ENCODE measurements at regions not wholly inside any gene's neighbourhood (a gene's known extent, or its start where the extent isn't known, plus 50 kb on each side); places are given as distances from the start of the nearest gene placed in this dataset.

- no peaks in the 10 kb centered on the region for H3K9me3 ChIP-seq (ENCODE audit: control insufficient read depth in 1 of 2, low read length in 2 of 2)
- H3K27me3 ChIP-seq (ENCODE audit: control insufficient read depth in 1 of 2, insufficient read depth in 2 of 2, low read length in 2 of 2): no peaks in the 10 kb centered on the region
- no peaks in the 10 kb centered on the region for H3K4me1 ChIP-seq (ENCODE audit: control insufficient read depth in 1 of 2, insufficient read depth in 2 of 2, low read length in 2 of 2)
- no peak overlapping the region for H3K27ac ChIP-seq (ENCODE audit: low read depth, low read length)
- H3K4me3 ChIP-seq (ENCODE audit: low read depth in 1 of 2, low read length in 2 of 2): no peak overlapping the region
- H3K9ac ChIP-seq (ENCODE audit: low read depth in 1 of 2, low read length in 2 of 2): no peak overlapping the region
- no peaks in the 10 kb centered on the region for H3K36me3 ChIP-seq (ENCODE audit: control insufficient read depth in 1 of 2, insufficient read depth in 2 of 2, low read length in 2 of 2)
These were observed 458.5 kb downstream of the MED13L start for GRCh38 chr12:115818973-115819372.

- Histone ChIP-seq H3K4me3 (ENCODE audit: low read depth in 1 of 2, low read length in 2 of 2) (no peak overlapping the region), H3K9ac (ENCODE audit: low read depth in 1 of 2, low read length in 2 of 2) (no peak overlapping the region), H3K36me3 (ENCODE audit: control insufficient read depth in 1 of 2, insufficient read depth in 2 of 2, low read length in 2 of 2) (no peaks in the 10 kb centered on the region), H3K9me3 (ENCODE audit: control insufficient read depth in 1 of 2, low read length in 2 of 2) (no peaks in the 10 kb centered on the region), H3K4me1 (ENCODE audit: control insufficient read depth in 1 of 2, insufficient read depth in 2 of 2, low read length in 2 of 2) (no peaks in the 10 kb centered on the region), H3K27me3 (ENCODE audit: control insufficient read depth in 1 of 2, insufficient read depth in 2 of 2, low read length in 2 of 2) (no peaks in the 10 kb centered on the region), H3K27ac (ENCODE audit: low read depth, low read length) (no peak overlapping the region)
These were observed 460.1 kb downstream of the MED13L start for GRCh38 chr12:115817389-115817788.

- Histone ChIP-seq H3K4me3 (ENCODE audit: low read depth in 1 of 2, low read length in 2 of 2) (no peak overlapping the region), H3K9ac (ENCODE audit: low read depth in 1 of 2, low read length in 2 of 2) (no peak overlapping the region), H3K4me1 (ENCODE audit: control insufficient read depth in 1 of 2, insufficient read depth in 2 of 2, low read length in 2 of 2) (peaks cover 0 to 2% of the 10 kb centered on the region in 2 donors), H3K27ac (ENCODE audit: low read depth, low read length) (no peak overlapping the region), H3K9me3 (ENCODE audit: control insufficient read depth in 1 of 2, low read length in 2 of 2) (peaks cover 0 to 6% of the 10 kb centered on the region in 2 donors), H3K36me3 (ENCODE audit: control insufficient read depth in 1 of 2, insufficient read depth in 2 of 2, low read length in 2 of 2) (no peaks in the 10 kb centered on the region), H3K27me3 (ENCODE audit: control insufficient read depth in 1 of 2, insufficient read depth in 2 of 2, low read length in 2 of 2) (no peaks in the 10 kb centered on the region)
These were observed 461.6 kb downstream of the MED13L start for GRCh38 chr12:115815924-115816323.

GRCh38 chr12:115813256-115813655, 464.2 kb downstream of the MED13L start:
- H3K9me3 ChIP-seq (ENCODE audit: control insufficient read depth in 1 of 2, low read length in 2 of 2): peaks cover 0 to 6% of the 10 kb centered on the region in 2 donors
- H3K27me3 ChIP-seq (ENCODE audit: control insufficient read depth in 1 of 2, insufficient read depth in 2 of 2, low read length in 2 of 2): no peaks in the 10 kb centered on the region
- H3K27ac ChIP-seq (ENCODE audit: low read depth, low read length): no peak overlapping the region
- H3K9ac ChIP-seq (ENCODE audit: low read depth in 1 of 2, low read length in 2 of 2): no peak overlapping the region
- no peaks in the 10 kb centered on the region for H3K36me3 ChIP-seq (ENCODE audit: control insufficient read depth in 1 of 2, insufficient read depth in 2 of 2, low read length in 2 of 2)
- peaks cover 11 to 13% of the 10 kb centered on the region in 2 donors for H3K4me1 ChIP-seq (ENCODE audit: control insufficient read depth in 1 of 2, insufficient read depth in 2 of 2, low read length in 2 of 2)
- H3K4me3 ChIP-seq (ENCODE audit: low read depth in 1 of 2, low read length in 2 of 2): no peak overlapping the region

- H3K9me3 ChIP-seq (ENCODE audit: control insufficient read depth in 1 of 2, low read length in 2 of 2): peaks cover 0 to 6% of the 10 kb centered on the region in 2 donors
- H3K27me3 ChIP-seq (ENCODE audit: control insufficient read depth in 1 of 2, insufficient read depth in 2 of 2, low read length in 2 of 2): no peaks in the 10 kb centered on the region
- H3K9ac ChIP-seq (ENCODE audit: low read depth in 1 of 2, low read length in 2 of 2): no peak overlapping the region
- H3K27ac ChIP-seq (ENCODE audit: low read depth, low read length): no peak overlapping the region
- H3K4me1 ChIP-seq (ENCODE audit: control insufficient read depth in 1 of 2, insufficient read depth in 2 of 2, low read length in 2 of 2): peaks cover 11 to 13% of the 10 kb centered on the region in 2 donors
- H3K4me3 ChIP-seq (ENCODE audit: low read depth in 1 of 2, low read length in 2 of 2): no peak overlapping the region
- no peaks in the 10 kb centered on the region for H3K36me3 ChIP-seq (ENCODE audit: control insufficient read depth in 1 of 2, insufficient read depth in 2 of 2, low read length in 2 of 2)
These were observed 465.6 kb downstream of the MED13L start for GRCh38 chr12:115811929-115812328.

GRCh38 chr12:115811045-115811444, 466.4 kb downstream of the MED13L start:
- no peak overlapping the region for H3K9ac ChIP-seq (ENCODE audit: low read depth in 1 of 2, low read length in 2 of 2)
- no peaks in the 10 kb centered on the region for H3K27me3 ChIP-seq (ENCODE audit: control insufficient read depth in 1 of 2, insufficient read depth in 2 of 2, low read length in 2 of 2)
- peaks cover 11 to 13% of the 10 kb centered on the region in 2 donors for H3K4me1 ChIP-seq (ENCODE audit: control insufficient read depth in 1 of 2, insufficient read depth in 2 of 2, low read length in 2 of 2)
- no peak overlapping the region for H3K4me3 ChIP-seq (ENCODE audit: low read depth in 1 of 2, low read length in 2 of 2)
- H3K9me3 ChIP-seq (ENCODE audit: control insufficient read depth in 1 of 2, low read length in 2 of 2): peaks cover 0 to 6% of the 10 kb centered on the region in 2 donors
- no peaks in the 10 kb centered on the region for H3K36me3 ChIP-seq (ENCODE audit: control insufficient read depth in 1 of 2, insufficient read depth in 2 of 2, low read length in 2 of 2)
- no peak overlapping the region for H3K27ac ChIP-seq (ENCODE audit: low read depth, low read length)

- H3K9ac ChIP-seq (ENCODE audit: low read depth in 1 of 2, low read length in 2 of 2): no peak overlapping the region
- peaks cover 11 to 13% of the 10 kb centered on the region in 2 donors for H3K4me1 ChIP-seq (ENCODE audit: control insufficient read depth in 1 of 2, insufficient read depth in 2 of 2, low read length in 2 of 2)
- no peak overlapping the region for H3K4me3 ChIP-seq (ENCODE audit: low read depth in 1 of 2, low read length in 2 of 2)
- H3K27me3 ChIP-seq (ENCODE audit: control insufficient read depth in 1 of 2, insufficient read depth in 2 of 2, low read length in 2 of 2): no peaks in the 10 kb centered on the region
- H3K27ac ChIP-seq (ENCODE audit: low read depth, low read length): no peak overlapping the region
- no peaks in the 10 kb centered on the region for H3K36me3 ChIP-seq (ENCODE audit: control insufficient read depth in 1 of 2, insufficient read depth in 2 of 2, low read length in 2 of 2)
- peaks cover 0 to 6% of the 10 kb centered on the region in 2 donors for H3K9me3 ChIP-seq (ENCODE audit: control insufficient read depth in 1 of 2, low read length in 2 of 2)
These were observed 467.2 kb downstream of the MED13L start for GRCh38 chr12:115810122-115810901.

GRCh38 chr12:115806000-115806399, 471.5 kb downstream of the MED13L start:
- no peaks in the 10 kb centered on the region for H3K36me3 ChIP-seq (ENCODE audit: control insufficient read depth in 1 of 2, insufficient read depth in 2 of 2, low read length in 2 of 2)
- no peaks in the 10 kb centered on the region for H3K9me3 ChIP-seq (ENCODE audit: control insufficient read depth in 1 of 2, low read length in 2 of 2)
- no peak overlapping the region for H3K27ac ChIP-seq (ENCODE audit: low read depth, low read length)
- no peaks in the 10 kb centered on the region for H3K27me3 ChIP-seq (ENCODE audit: control insufficient read depth in 1 of 2, insufficient read depth in 2 of 2, low read length in 2 of 2)
- H3K4me3 ChIP-seq (ENCODE audit: low read depth in 1 of 2, low read length in 2 of 2): no peak overlapping the region
- no peak overlapping the region for H3K9ac ChIP-seq (ENCODE audit: low read depth in 1 of 2, low read length in 2 of 2)
- H3K4me1 ChIP-seq (ENCODE audit: control insufficient read depth in 1 of 2, insufficient read depth in 2 of 2, low read length in 2 of 2): peaks cover 11 to 12% of the 10 kb centered on the region in 2 donors

- Histone ChIP-seq H3K27ac (ENCODE audit: low read depth, low read length) (no peak overlapping the region), H3K36me3 (ENCODE audit: control insufficient read depth in 1 of 2, insufficient read depth in 2 of 2, low read length in 2 of 2) (no peaks in the 10 kb centered on the region), H3K4me3 (ENCODE audit: low read depth in 1 of 2, low read length in 2 of 2) (no peak overlapping the region), H3K4me1 (ENCODE audit: control insufficient read depth in 1 of 2, insufficient read depth in 2 of 2, low read length in 2 of 2) (no peaks in the 10 kb centered on the region), H3K9me3 (ENCODE audit: control insufficient read depth in 1 of 2, low read length in 2 of 2) (no peaks in the 10 kb centered on the region), H3K27me3 (ENCODE audit: control insufficient read depth in 1 of 2, insufficient read depth in 2 of 2, low read length in 2 of 2) (no peaks in the 10 kb centered on the region), H3K9ac (ENCODE audit: low read depth in 1 of 2, low read length in 2 of 2) (no peak overlapping the region)
These were observed 474.7 kb downstream of the MED13L start for GRCh38 chr12:115802767-115803166.

- H3K36me3 ChIP-seq (ENCODE audit: control insufficient read depth in 1 of 2, insufficient read depth in 2 of 2, low read length in 2 of 2): no peaks in the 10 kb centered on the region
- H3K4me3 ChIP-seq (ENCODE audit: low read depth in 1 of 2, low read length in 2 of 2): no peak overlapping the region
- H3K27me3 ChIP-seq (ENCODE audit: control insufficient read depth in 1 of 2, insufficient read depth in 2 of 2, low read length in 2 of 2): no peaks in the 10 kb centered on the region
- no peaks in the 10 kb centered on the region for H3K4me1 ChIP-seq (ENCODE audit: control insufficient read depth in 1 of 2, insufficient read depth in 2 of 2, low read length in 2 of 2)
- H3K9ac ChIP-seq (ENCODE audit: low read depth in 1 of 2, low read length in 2 of 2): no peak overlapping the region
- no peaks in the 10 kb centered on the region for H3K9me3 ChIP-seq (ENCODE audit: control insufficient read depth in 1 of 2, low read length in 2 of 2)
- no peak overlapping the region for H3K27ac ChIP-seq (ENCODE audit: low read depth, low read length)
These were observed 475.6 kb downstream of the MED13L start for GRCh38 chr12:115801871-115802270.
